ENCODE measurements at regions not wholly inside any gene's neighbourhood (a gene's known extent, or its start where the extent isn't known, plus 50 kb on each side); places are given as distances from the start of the nearest gene placed in this dataset.

GRCh38 chr6:119960456-119960855 lies 610.9 kb upstream of the MAN1A1 start:
- no peaks in the 10 kb centered on the region for H3K9me3 ChIP-seq (ENCODE audit: control insufficient read depth, insufficient read depth, low read depth, low read length)
- POLR2A ChIA-PET = no interaction called here
- H3K36me3 ChIP-seq (ENCODE audit: control insufficient read depth in 2 of 2, insufficient read depth in 1 of 2, low read length in 2 of 2) = no peaks in the 10 kb centered on the region
- H3K4me1 ChIP-seq (ENCODE audit: control insufficient read depth, insufficient read depth, low read length) = no peaks in the 10 kb centered on the region
- CTCF ChIA-PET = no interaction called here
- H3K27ac ChIP-seq (ENCODE audit: extremely low read depth, low read depth, low read length) = no peak overlapping the region
- no peak overlapping the region for H3K4me3 ChIP-seq (ENCODE audit: low read depth, low read length)
- TF ChIP-seq GFI1B (tag by site-specific recombination; IDR thresholded peaks at IDR 0.05) (no peak), ZNF24 (tag by site-specific recombination; IDR thresholded peaks at IDR 0.05) (no peak), ZNF133 (tag by site-specific recombination; IDR thresholded peaks at IDR 0.05) (no peak)

GRCh38 chr6:119960036-119960435 lies 610.5 kb upstream of the MAN1A1 start:
- CTCF ChIA-PET = interaction anchor here (1.7 kb wide), 1 partner anchor 20 kb away, joined by 7 read pairs; no protein-coding TSS in a partner anchor
- Histone ChIP-seq H3K4me1 (ENCODE audit: control insufficient read depth, insufficient read depth, low read length) (no peaks in the 10 kb centered on the region), H3K36me3 (ENCODE audit: control insufficient read depth in 2 of 2, insufficient read depth in 1 of 2, low read length in 2 of 2) (no peaks in the 10 kb centered on the region), H3K9me3 (ENCODE audit: control insufficient read depth, insufficient read depth, low read depth, low read length) (no peaks in the 10 kb centered on the region), H3K4me3 (ENCODE audit: low read depth, low read length) (no peak overlapping the region), H3K27ac (ENCODE audit: extremely low read depth, low read depth, low read length) (no peak overlapping the region)
- POLR2A ChIA-PET = no interaction called here
- no peak for TF ChIP-seq GLIS2 (tag by site-specific recombination; IDR thresholded peaks at IDR 0.05)
- no peak for TF ChIP-seq ZNF2 (tag by site-specific recombination; IDR thresholded peaks at IDR 0.05)
- no peak for TF ChIP-seq ZSCAN30 (tag by site-specific recombination; IDR thresholded peaks at IDR 0.05)
- TF ChIP-seq, protein P1, sequence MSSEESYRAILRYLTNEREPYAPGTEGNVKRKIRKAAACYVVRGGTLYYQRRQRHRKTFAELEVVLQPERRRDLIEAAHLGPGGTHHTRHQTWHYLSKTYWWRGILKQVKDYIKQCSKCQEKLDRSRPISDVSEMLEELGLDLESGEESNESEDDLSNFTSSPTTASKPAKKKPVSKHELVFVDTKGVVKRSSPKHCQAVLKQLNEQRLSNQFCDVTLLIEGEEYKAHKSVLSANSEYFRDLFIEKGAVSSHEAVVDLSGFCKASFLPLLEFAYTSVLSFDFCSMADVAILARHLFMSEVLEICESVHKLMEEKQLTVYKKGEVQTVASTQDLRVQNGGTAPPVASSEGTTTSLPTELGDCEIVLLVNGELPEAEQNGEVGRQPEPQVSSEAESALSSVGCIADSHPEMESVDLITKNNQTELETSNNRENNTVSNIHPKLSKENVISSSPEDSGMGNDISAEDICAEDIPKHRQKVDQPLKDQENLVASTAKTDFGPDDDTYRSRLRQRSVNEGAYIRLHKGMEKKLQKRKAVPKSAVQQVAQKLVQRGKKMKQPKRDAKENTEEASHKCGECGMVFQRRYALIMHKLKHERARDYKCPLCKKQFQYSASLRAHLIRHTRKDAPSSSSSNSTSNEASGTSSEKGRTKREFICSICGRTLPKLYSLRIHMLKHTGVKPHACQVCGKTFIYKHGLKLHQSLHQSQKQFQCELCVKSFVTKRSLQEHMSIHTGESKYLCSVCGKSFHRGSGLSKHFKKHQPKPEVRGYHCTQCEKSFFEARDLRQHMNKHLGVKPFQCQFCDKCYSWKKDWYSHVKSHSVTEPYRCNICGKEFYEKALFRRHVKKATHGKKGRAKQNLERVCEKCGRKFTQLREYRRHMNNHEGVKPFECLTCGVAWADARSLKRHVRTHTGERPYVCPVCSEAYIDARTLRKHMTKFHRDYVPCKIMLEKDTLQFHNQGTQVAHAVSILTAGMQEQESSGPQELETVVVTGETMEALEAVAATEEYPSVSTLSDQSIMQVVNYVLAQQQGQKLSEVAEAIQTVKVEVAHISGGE (tag by site-specific recombination; conservative IDR thresholded peaks at IDR 0.05; ENCODE audit: low read depth) = no peak
- TF ChIP-seq ZNF280D (tag by site-specific recombination; IDR thresholded peaks at IDR 0.05) = no peak
- TF ChIP-seq GLI2 (tag by site-specific recombination; IDR thresholded peaks at IDR 0.05; ENCODE audit: borderline replicate concordance, low read depth) = no peak
- no peak for TF ChIP-seq ZNF202 (tag by site-specific recombination; IDR thresholded peaks at IDR 0.05; ENCODE audit: borderline replicate concordance)
- no peak for TF ChIP-seq ZNF398 (tag by site-specific recombination; IDR thresholded peaks at IDR 0.05)
- TF ChIP-seq OVOL3 (tag by site-specific recombination; IDR thresholded peaks at IDR 0.05) = no peak
- TF ChIP-seq ZNF157 (tag by site-specific recombination; IDR thresholded peaks at IDR 0.05) = no peak
- TF ChIP-seq ZNF530 (tag by site-specific recombination; IDR thresholded peaks at IDR 0.05; ENCODE audit: low read depth) = no peak
- no peak for TF ChIP-seq ZNF10 (tag by site-specific recombination; IDR thresholded peaks at IDR 0.05)

All from HEK293 (cell line).